GM12878 (cell line): ENCODE measurements at regions not wholly inside any gene's neighbourhood (a gene's known extent, or its start where the extent isn't known, plus 50 kb on each side); places are given as distances from the start of the nearest gene placed in this dataset.

Source experiments
- ATAC-seq: fragments of 200-7000 bp; cut with Tn5 transposase; 3 replicates; pipeline ENCODE4 v1.9.1; 2020; ENCODE audit warnings: mild to moderate bottlenecking, moderate library complexity
- BruUV-seq: library from RNA; stranded (reverse); fragments of 400-500 nt; replicated peaks from 2 replicates; lab custom pipeline; 2021; lab: Mats Ljungman, UMichigan
- CTCF ChIA-PET: fragments of 300-600 bp; sonication (Branson Sonifier 250); formaldehyde crosslinking; extraction: SDS; loops from one replicate; lab custom pipeline; 2021; ENCODE audit warnings: inconsistent platforms; lab: Yijun Ruan, JAX
- POLR2A ChIA-PET: fragments of 350-600 bp; formaldehyde crosslinking; extraction: SDS; loops from one replicate; lab custom pipeline; 2021; ENCODE audit warnings: inconsistent platforms; lab: Charles Lee
- RAD21 ChIA-PET: fragments of 300-600 bp; sonication (Branson Sonifier 250); formaldehyde crosslinking; loops from one replicate; lab custom pipeline; 2023; ENCODE audit warnings: antibody characterized with exemption; ENCODE audit not compliant: unreplicated experiment; lab: Charles Lee
- SMC1A ChIA-PET: fragments of 300-600 bp; sonication (Branson Sonifier 250); formaldehyde crosslinking; loops from one replicate; lab custom pipeline; 2023; ENCODE audit not compliant: unreplicated experiment, uncharacterized antibody; lab: Charles Lee
- DNase-seq: peaks from one replicate; pipeline ENCODE4 v3.0.0-alpha.2; 2011; ENCODE audit warnings: low read depth, low spot score
- FAIRE-seq: peaks from 3 replicates; lab custom pipeline; 2011; peaks lifted over from hg19 to GRCh38; lab: Jason Lieb, UNC
- H2AFZ ChIP-seq: 2 replicates; pipeline ENCODE4 v1.6.0; 2011; ENCODE audit warnings: low read depth, low read length, control low read depth; ENCODE audit not compliant: control insufficient read depth
- H3K27ac ChIP-seq: 2 replicates; pipeline ENCODE4 v1.5.1; 2011; ENCODE audit warnings: control low read depth; ENCODE audit not compliant: control insufficient read depth, insufficient read depth
- H3K27me3 ChIP-seq, 2 experiments: replicated peaks in 1 of 2; 2 replicates each; pipeline versions ENCODE4 v1.6.0 to v1.6.1; 2011; ENCODE audit warnings: low read length in 1 of 2; ENCODE audit not compliant: control insufficient read depth in 2 of 2, insufficient read depth in 2 of 2
- H3K36me3 ChIP-seq, 2 experiments: 2 replicates each; pipeline ENCODE4 v1.5.1; 2011; ENCODE audit warnings: low read length in 1 of 2; ENCODE audit not compliant: control insufficient read depth in 2 of 2, insufficient read depth in 2 of 2
- H3K4me1 ChIP-seq: 2 replicates; pipeline ENCODE4 v1.6.1; 2011; ENCODE audit warnings: mild to moderate bottlenecking, low read length, moderate library complexity, mixed read lengths; ENCODE audit not compliant: control insufficient read depth, insufficient read depth
- H3K4me2 ChIP-seq: 2 replicates; pipeline ENCODE4 v1.6.0; 2011; ENCODE audit warnings: control low read depth; ENCODE audit not compliant: control insufficient read depth, insufficient read depth
- H3K4me3 ChIP-seq: fragments of 200-600 bp; sonication (generic); 2 replicates; pipeline ENCODE4 v1.5.1; 2016
- H3K79me2 ChIP-seq: 2 replicates; pipeline ENCODE4 v1.6.0; 2011; ENCODE audit warnings: low read length; ENCODE audit not compliant: control insufficient read depth, insufficient read depth
- H3K9ac ChIP-seq: 2 replicates; pipeline ENCODE4 v1.8.0; 2011; ENCODE audit warnings: low read length, control low read depth, mixed read lengths; ENCODE audit not compliant: control insufficient read depth, insufficient read depth
- H3K9me3 ChIP-seq: replicated peaks from 3 replicates; pipeline ENCODE4 v1.5.1; 2011; ENCODE audit warnings: mild to moderate bottlenecking, low read length; ENCODE audit not compliant: control insufficient read depth, insufficient read depth
- H4K20me1 ChIP-seq: 2 replicates; pipeline ENCODE4 v1.6.0; 2011; ENCODE audit not compliant: control insufficient read depth, insufficient read depth
- ASH2L ChIP-seq: fragments of 300-600, 200-600 bp; sonication (generic); IDR thresholded peaks from 2 replicates; pipeline ENCODE4 v1.6.1; 2017; ENCODE audit warnings: low read depth, mild to moderate bottlenecking, borderline replicate concordance
- BACH1 ChIP-seq: fragments of 450-650 bp; IDR thresholded peaks from 2 replicates; pipeline ENCODE4 v1.6.1; 2017; ENCODE audit warnings: mild to moderate bottlenecking, borderline replicate concordance
- BCLAF1 ChIP-seq: fragments of 450-650 bp; IDR thresholded peaks from 2 replicates; pipeline ENCODE4 v1.6.1; 2017; ENCODE audit warnings: antibody characterized with exemption, mild to moderate bottlenecking, moderate library complexity
- BRCA1 ChIP-seq: IDR thresholded peaks from 2 replicates; pipeline ENCODE4 v1.6.1; 2011; ENCODE audit warnings: low read depth, low read length, improper control_type of control experiment
- E2F4 ChIP-seq: IDR thresholded peaks from 2 replicates; pipeline ENCODE4 v1.6.1; 2012; ENCODE audit warnings: low read depth, low read length, improper control_type of control experiment
- ESRRA ChIP-seq: IDR thresholded peaks from 2 replicates; pipeline ENCODE4 v1.6.1; 2012; ENCODE audit warnings: mild to moderate bottlenecking, low read length, improper control_type of control experiment
- ETV6 ChIP-seq, 2 experiments: fragments of 450-650 bp in 1 of 2; IDR thresholded peaks in 1 of 2; conservative IDR thresholded peaks in 1 of 2; 2 replicates each; pipeline ENCODE4 v1.6.1; 2014; ENCODE audit warnings: antibody characterized with exemption in 1 of 2, borderline replicate concordance in 1 of 2, low read depth in 1 of 2, mild to moderate bottlenecking in 1 of 2, moderate library complexity in 1 of 2
- GATAD2B ChIP-seq: fragments of 450-650 bp; conservative IDR thresholded peaks from 2 replicates; pipeline ENCODE4 v1.6.1; 2017; ENCODE audit warnings: low read depth, mild to moderate bottlenecking, moderate library complexity
- KDM1A ChIP-seq: fragments of 200-600 bp; sonication (generic); IDR thresholded peaks from 2 replicates; pipeline ENCODE4 v1.6.1; 2016; ENCODE audit warnings: borderline replicate concordance
- MLLT1 ChIP-seq: fragments of 450-650 bp; IDR thresholded peaks from 2 replicates; pipeline ENCODE4 v1.6.1; 2016; ENCODE audit warnings: mild to moderate bottlenecking
- MXI1 ChIP-seq: fragments of 150-350 bp; IDR thresholded peaks from 2 replicates; pipeline ENCODE4 v1.6.1; 2011; ENCODE audit warnings: low read depth, mild to moderate bottlenecking, inconsistent platforms, low read length, improper control_type of control experiment
- MYC ChIP-seq: IDR thresholded peaks from 2 replicates; pipeline ENCODE4 v1.6.1; 2011; ENCODE audit warnings: mild to moderate bottlenecking, low read length, moderate library complexity, inconsistent platforms; ENCODE audit not compliant: insufficient read depth, insufficient replicate concordance, insufficient read length, severe bottlenecking
- NFYB ChIP-seq: IDR thresholded peaks from 2 replicates; pipeline ENCODE4 v1.6.1; 2011; ENCODE audit warnings: low read depth, mild to moderate bottlenecking, low read length, improper control_type of control experiment, moderate library complexity; ENCODE audit not compliant: insufficient read depth
- NRF1 ChIP-seq: conservative IDR thresholded peaks from 2 replicates; pipeline ENCODE4 v1.6.1; 2011; ENCODE audit warnings: mild to moderate bottlenecking, low read depth, low read length, improper control_type of control experiment
- SIX5 ChIP-seq: IDR thresholded peaks from 2 replicates; pipeline ENCODE4 v1.6.1; 2011; ENCODE audit warnings: mild to moderate bottlenecking, low read depth, low read length, moderate library complexity; ENCODE audit not compliant: severe bottlenecking
- SP1 ChIP-seq: IDR thresholded peaks from one replicate; pipeline ENCODE4 v1.6.1; 2011; ENCODE audit warnings: low read depth, low read length
- ZNF217 ChIP-seq: fragments of 450-650 bp; IDR thresholded peaks from 2 replicates; pipeline ENCODE4 v1.6.1; 2017; ENCODE audit warnings: antibody characterized with exemption, mild to moderate bottlenecking
- ZNF274 ChIP-seq: IDR thresholded peaks from one replicate; pipeline ENCODE4 v1.8.0; 2011; ENCODE audit not compliant: insufficient read length, insufficient read depth
- ZZZ3 ChIP-seq: IDR thresholded peaks from 2 replicates; pipeline ENCODE4 v1.6.1; 2011; ENCODE audit warnings: low read depth; ENCODE audit not compliant: control insufficient read depth, insufficient read length
- WGBS: methylation state at CpG from one replicate; pipeline ENCODE4 v1.1.6; 2016; ENCODE audit warnings: low lambda C conversion rate; ENCODE audit not compliant: insufficient replicate concordance, insufficient coverage; ENCODE audit errors: missing lambda C conversion rate; 5-methylcytosine and 5-hydroxymethylcytosine counted together
- in situ Hi-C: fragments of 300-500 bp; cut with MboI; formaldehyde crosslinking; loops from 9 replicates; pipeline ENCODE4 v1.14.3; 2018; ENCODE audit warnings: mixed read lengths
- intact Hi-C: fragments of 100-400 bp; cut with micrococcal nuclease; formaldehyde crosslinking; loops from one replicate; pipeline ENCODE4 v1.14.2; 2022; ENCODE audit not compliant: unreplicated experiment

GRCh38 chr15:49709646-49710214 lies 88.9 kb downstream of the DTWD1 start:
- H3K4me1 ChIP-seq = no peaks in the 10 kb centered on the region
- in situ Hi-C loops = no loop called here
- no peaks in the 10 kb centered on the region; the same call in 2 of the 3 replicates for H3K9me3 ChIP-seq
- H2AFZ ChIP-seq = no peak overlapping the region
- no peak overlapping the region for H3K4me2 ChIP-seq
- no peak overlapping the region for H3K4me3 ChIP-seq
- no peak overlapping the region for H3K9ac ChIP-seq
- FAIRE-seq = no peak
- H3K27ac ChIP-seq = no peak overlapping the region
- ChIA-PET POLR2A (no interaction called here), CTCF (no interaction called here), SMC1A (no interaction called here), RAD21 (no interaction called here)
- no peak for DNase-seq
- intact Hi-C loops = no loop called here
- no peaks in the 10 kb centered on the region for H3K79me2 ChIP-seq
- 37% methylated on average over 1 of the region's 1 CpG for WGBS
- ATAC-seq = no peak
- TF ChIP-seq BRCA1 (no peak), MLLT1 (no peak), ZZZ3 (no peak), SP1 (no peak), NRF1 (no peak), BACH1 (no peak), KDM1A (no peak), ZNF217 (no peak), ETV6 (conservative IDR thresholded peaks at IDR 0.05 in 1 of 2, IDR thresholded peaks at IDR 0.05 in 1 of 2; ENCODE audit: borderline replicate concordance in 1 of 2, low read depth in 1 of 2) (no peak), GATAD2B (no peak), ZNF274 (no peak), BCLAF1 (no peak), NFYB (no peak), MYC (no peak), MXI1 (no peak), ESRRA (no peak), ASH2L (no peak), SIX5 (no peak), E2F4 (no peak)
- no peaks in the 10 kb centered on the region for H3K27me3 ChIP-seq
- no TSS peak for BruUV-seq
- H3K36me3 ChIP-seq = no peaks in the 10 kb centered on the region
- no peaks in the 10 kb centered on the region for H4K20me1 ChIP-seq
